C4-2B (cell line): ENCODE measurements at regions not wholly inside any gene's neighbourhood (a gene's known extent, or its start where the extent isn't known, plus 50 kb on each side); places are given as distances from the start of the nearest gene placed in this dataset.

Source experiments
- H3K27ac ChIP-seq: fragments of 450-650 bp; 2 replicates; pipeline ENCODE4 v1.5.1; 2017
- ZFX ChIP-seq: fragments of 450-650 bp; IDR thresholded peaks from 2 replicates; pipeline ENCODE4 v1.6.1; 2017
- TF ChIP-seq, protein P1 (sequence below): fragments of 450-650 bp; conservative IDR thresholded peaks from 2 replicates; pipeline ENCODE4 v1.5.1; 2017; ENCODE audit warnings: mild to moderate bottlenecking

DNA sequence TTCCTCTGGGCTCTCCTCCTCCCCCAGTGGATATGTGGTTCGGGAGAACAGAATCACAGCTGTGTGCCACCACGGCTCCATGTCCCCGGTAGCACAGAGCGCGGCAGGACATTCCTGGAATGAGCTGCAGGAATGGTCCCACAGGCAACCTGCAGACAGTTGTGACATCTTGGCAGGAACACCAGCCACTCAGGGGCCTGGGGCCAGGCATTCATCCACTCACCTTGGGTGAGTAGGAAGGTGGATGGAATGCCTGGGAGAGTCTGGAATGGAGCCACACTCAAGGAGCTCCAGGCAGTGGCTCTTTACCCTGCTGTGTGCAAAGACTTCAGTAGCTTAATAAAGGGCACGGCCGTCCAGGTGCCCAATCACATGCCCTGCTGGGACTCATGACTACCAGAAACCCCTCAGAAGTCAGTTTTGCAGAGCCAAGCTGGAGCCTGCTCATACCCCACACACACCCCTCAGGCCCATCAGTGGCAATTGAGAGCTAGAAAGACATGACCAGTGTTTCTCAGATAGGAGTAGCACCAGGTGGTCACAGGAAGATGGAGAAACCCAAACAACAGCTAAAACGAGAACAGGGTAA lies 117.3 kb upstream of the PRR20G start:
- no peak for TF ChIP-seq ZFX
- TF ChIP-seq, protein P1, sequence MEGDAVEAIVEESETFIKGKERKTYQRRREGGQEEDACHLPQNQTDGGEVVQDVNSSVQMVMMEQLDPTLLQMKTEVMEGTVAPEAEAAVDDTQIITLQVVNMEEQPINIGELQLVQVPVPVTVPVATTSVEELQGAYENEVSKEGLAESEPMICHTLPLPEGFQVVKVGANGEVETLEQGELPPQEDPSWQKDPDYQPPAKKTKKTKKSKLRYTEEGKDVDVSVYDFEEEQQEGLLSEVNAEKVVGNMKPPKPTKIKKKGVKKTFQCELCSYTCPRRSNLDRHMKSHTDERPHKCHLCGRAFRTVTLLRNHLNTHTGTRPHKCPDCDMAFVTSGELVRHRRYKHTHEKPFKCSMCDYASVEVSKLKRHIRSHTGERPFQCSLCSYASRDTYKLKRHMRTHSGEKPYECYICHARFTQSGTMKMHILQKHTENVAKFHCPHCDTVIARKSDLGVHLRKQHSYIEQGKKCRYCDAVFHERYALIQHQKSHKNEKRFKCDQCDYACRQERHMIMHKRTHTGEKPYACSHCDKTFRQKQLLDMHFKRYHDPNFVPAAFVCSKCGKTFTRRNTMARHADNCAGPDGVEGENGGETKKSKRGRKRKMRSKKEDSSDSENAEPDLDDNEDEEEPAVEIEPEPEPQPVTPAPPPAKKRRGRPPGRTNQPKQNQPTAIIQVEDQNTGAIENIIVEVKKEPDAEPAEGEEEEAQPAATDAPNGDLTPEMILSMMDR: no peak
- no peak overlapping the region for H3K27ac ChIP-seq

DNA sequence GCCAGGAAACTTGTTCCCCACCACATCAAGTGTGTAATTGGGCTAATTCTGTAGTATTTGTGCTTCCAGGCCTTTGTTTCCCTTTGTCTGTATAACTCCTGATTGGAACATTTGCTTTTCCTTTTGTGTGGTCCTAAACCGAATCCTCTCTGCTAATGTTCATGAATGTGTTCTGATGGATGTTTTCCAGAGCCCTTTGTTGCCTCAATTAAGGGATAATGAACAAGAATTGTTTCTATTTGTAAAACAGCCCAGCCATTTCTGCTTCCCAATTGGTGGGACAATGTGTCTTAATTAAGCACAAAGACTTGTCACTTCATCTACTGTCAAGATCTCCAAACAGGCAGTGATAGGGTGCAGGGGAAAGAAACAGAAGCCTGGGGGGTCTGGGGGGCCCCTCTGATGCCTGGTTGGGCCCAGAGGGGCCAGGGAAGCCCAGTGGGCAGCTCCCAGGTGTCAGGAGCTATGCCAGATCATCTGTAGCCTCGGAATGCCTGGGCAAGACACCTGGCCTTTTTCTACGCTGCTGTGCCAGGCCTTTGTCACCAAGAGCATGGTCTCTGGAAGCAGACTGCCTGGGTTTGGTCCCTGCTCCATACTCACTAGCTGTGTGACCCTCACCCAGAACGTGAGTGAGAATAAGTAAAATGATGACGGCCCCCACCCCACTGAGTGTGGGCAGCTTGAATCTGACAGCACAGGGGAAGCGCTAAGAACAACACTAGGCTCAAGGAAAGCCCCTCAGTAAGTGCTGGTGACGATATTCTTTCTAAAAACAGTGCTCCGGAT lies 116.6 kb upstream of the PRR20G start:
- TF ChIP-seq, protein P1: no peak
- TF ChIP-seq ZFX: no peak

DNA sequence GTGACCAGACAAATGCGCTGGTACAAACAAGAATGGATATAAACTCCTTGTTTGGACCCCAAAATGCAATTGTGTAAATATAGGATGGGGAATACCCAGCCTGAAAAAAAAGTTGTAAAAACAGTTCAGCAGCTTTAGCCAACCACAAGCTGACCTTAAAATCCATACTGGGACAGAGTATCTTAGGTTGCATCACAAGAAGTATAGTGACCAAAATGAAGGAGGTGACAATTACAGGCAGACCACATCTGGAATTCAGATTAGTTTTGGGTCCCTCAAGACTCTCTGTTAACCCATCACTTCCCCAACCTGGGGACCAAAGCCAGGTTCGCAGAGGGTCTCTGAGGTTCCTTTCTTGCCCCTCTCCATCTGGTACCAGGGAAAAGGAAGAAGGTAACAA lies 115.9 kb upstream of the PRR20G start:
- H3K27ac ChIP-seq: no peak overlapping the region
- no peak for TF ChIP-seq ZFX
- TF ChIP-seq, protein P1: no peak

More for the DNA sequence above, 116.6 kb upstream of the PRR20G start:
- H3K27ac ChIP-seq: no peak overlapping the region

DNA sequence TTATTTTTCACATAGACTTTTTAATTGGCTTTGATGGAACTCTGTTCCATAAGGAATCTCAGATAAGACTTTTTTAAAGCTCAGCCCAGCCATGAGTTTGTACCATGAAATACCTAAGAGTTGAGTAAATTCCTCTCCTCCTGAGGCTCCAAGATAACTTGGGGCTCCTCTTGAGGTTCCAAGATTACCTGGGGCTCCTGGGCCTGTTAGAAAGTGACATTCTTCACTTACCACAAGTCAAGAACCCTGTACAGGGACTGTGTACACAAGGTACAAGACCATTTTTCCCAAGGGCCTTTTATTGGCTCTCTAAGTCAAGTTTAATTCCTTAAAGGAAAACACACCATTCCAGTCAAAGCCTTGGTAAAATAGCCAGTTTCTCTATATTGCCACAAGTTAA lies 111.3 kb upstream of the PRR20G start:
- no peak overlapping the region for H3K27ac ChIP-seq
- no peak for TF ChIP-seq ZFX
- TF ChIP-seq, protein P1: no peak

DNA sequence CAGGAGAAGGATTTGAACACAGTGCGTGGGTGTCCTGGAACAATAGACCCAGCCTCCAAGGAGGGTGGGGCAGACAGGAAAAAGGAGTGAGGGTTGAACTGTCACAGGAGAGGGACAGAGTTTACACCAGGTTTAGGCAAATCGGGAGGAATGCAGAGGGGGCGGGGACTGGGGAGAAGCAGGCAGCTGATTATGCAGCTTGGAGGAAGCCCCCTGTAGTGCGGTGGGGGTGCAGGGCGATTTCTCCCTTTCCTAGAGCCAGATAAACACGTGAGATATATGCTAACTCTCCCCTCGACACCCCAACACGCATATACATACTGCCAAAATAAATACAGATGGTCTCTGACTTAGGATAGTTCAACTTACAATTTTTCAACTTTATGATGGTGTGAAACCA lies 108.6 kb upstream of the PRR20G start:
- TF ChIP-seq, protein P1: no peak
- TF ChIP-seq ZFX: no peak
- no peak overlapping the region for H3K27ac ChIP-seq

DNA sequence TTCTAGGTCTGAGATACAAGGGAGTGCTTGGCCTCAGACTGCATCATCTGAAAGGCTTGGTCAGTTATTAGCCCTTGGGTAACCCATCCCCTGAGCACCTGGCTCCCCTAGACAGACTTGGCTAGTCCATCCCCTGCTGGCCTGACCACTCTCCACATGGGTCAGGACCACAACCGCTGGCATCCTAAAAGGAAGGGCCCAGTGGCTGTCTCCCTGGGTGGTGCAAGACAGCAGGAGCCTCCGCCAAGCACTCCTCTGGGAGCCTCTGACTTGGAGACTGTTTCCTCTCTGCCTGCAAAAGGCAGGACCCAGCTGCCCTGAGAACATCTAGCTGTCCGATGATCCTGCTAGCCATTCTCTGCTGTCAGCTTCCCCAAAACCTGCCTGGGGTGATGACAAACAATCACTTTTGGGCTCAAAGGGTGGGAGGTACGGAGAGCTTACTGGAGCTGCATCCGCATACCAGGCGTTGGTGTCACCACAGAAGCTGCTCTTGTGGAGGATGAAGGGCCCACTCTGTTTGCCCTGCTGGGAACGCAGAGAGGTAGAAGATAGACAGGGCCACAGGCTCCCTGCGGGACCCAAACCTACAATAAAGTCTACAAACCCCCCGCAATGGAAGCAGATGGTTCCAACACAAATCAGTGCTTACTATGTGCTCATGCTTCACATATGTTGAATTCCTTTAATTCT lies 108.0 kb upstream of the PRR20G start:
- TF ChIP-seq, protein P1: no peak
- no peak overlapping the region for H3K27ac ChIP-seq
